ENCODE measurements at regions not wholly inside any gene's neighbourhood (a gene's known extent, or its start where the extent isn't known, plus 50 kb on each side); places are given as distances from the start of the nearest gene placed in this dataset.

DNA sequence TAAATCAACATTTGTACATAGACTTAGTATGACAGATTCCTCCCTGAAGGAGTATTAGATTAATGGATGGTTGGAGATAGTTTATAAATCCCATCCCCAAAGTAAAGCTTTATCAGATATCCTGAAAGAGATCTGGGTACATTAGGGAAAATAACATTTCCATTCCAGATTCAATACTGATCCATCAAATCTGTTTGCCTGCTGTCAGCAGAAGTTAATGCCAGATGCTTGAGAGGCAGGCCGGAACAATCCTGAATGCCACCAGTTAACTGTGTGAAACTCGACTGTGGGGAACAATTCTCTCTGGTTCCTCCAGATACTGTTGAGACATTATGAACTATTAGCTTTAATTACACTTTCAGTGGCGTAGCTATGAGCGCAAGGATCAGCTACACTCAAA is 1166.8 kb downstream of the MAT2B start:
- TF ChIP-seq, protein P1, sequence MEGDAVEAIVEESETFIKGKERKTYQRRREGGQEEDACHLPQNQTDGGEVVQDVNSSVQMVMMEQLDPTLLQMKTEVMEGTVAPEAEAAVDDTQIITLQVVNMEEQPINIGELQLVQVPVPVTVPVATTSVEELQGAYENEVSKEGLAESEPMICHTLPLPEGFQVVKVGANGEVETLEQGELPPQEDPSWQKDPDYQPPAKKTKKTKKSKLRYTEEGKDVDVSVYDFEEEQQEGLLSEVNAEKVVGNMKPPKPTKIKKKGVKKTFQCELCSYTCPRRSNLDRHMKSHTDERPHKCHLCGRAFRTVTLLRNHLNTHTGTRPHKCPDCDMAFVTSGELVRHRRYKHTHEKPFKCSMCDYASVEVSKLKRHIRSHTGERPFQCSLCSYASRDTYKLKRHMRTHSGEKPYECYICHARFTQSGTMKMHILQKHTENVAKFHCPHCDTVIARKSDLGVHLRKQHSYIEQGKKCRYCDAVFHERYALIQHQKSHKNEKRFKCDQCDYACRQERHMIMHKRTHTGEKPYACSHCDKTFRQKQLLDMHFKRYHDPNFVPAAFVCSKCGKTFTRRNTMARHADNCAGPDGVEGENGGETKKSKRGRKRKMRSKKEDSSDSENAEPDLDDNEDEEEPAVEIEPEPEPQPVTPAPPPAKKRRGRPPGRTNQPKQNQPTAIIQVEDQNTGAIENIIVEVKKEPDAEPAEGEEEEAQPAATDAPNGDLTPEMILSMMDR (IDR thresholded peaks at IDR 0.05 in 4 of 5, conservative IDR thresholded peaks at IDR 0.05 in 1 of 5): no peak
- TF ChIP-seq POLR2A (IDR thresholded peaks at IDR 0.05): no peak

All from gastrocnemius medialis (tissue), 4 donors.